Transverse colon (tissue), 4 donors: ENCODE measurements at regions not wholly inside any gene's neighbourhood (a gene's known extent, or its start where the extent isn't known, plus 50 kb on each side); places are given as distances from the start of the nearest gene placed in this dataset.

ENCODE experiments used
- CTCF ChIP-seq, 5 experiments: fragments of 200-600 bp in 3 of 5; fragments of 450-650 bp in 2 of 5; sonication (generic) in 3 of 5; IDR thresholded peaks; 1 replicate in 2 of 5; 2 replicates in 3 of 5; pipeline ENCODE4 v1.5.1; 2016 to 2017; ENCODE audit warnings: antibody characterized with exemption in 5 of 5, inconsistent platforms in 3 of 5, mild to moderate bottlenecking in 2 of 5, moderate library complexity in 1 of 5
- POLR2A ChIP-seq: fragments of 450-650 bp; IDR thresholded peaks from one replicate; pipeline ENCODE4 v1.6.1; 2016; ENCODE audit warnings: antibody characterized with exemption, mild to moderate bottlenecking, moderate library complexity
- POLR2AphosphoS5 ChIP-seq, 3 donors: sonication (generic); formaldehyde crosslinking; IDR thresholded peaks; one replicate each; pipeline ENCODE4 v1.6.1; 2016; ENCODE audit warnings: antibody characterized with exemption in 3 of 3

- no peak for TF ChIP-seq CTCF (IDR thresholded peaks at IDR 0.05)
- no peak for TF ChIP-seq POLR2A
- TF ChIP-seq POLR2AphosphoS5 (IDR thresholded peaks at IDR 0.05): no peak
These were observed 447.2 kb upstream of the SPHKAP start for GRCh38 chr2:228628682-228629081.
